Endothelial cell of umbilical vein (primary cell): ENCODE measurements at regions not wholly inside any gene's neighbourhood (a gene's known extent, or its start where the extent isn't known, plus 50 kb on each side); places are given as distances from the start of the nearest gene placed in this dataset.

Experiments
- CTCF ChIP-seq, 2 donors: IDR thresholded peaks; 1 replicate in 1 of 2; 2 replicates in 1 of 2; pipeline ENCODE4 v1.5.1; 2011; ENCODE audit warnings: low read length in 2 of 2, mild to moderate bottlenecking in 2 of 2, moderate library complexity in 2 of 2, control low read depth in 1 of 2, inconsistent platforms in 1 of 2, low read depth in 1 of 2; ENCODE audit not compliant: insufficient read depth in 1 of 2; ENCODE audit errors: extremely low read depth in 1 of 2
- EZH2 ChIP-seq: IDR thresholded peaks from 2 replicates; pipeline ENCODE4 v1.6.1; 2012; ENCODE audit warnings: borderline replicate concordance, low read depth, mild to moderate bottlenecking, moderate library complexity, low read length, inconsistent platforms; ENCODE audit not compliant: severe bottlenecking
- FOS ChIP-seq: IDR thresholded peaks from 2 replicates; pipeline ENCODE4 v1.6.1; 2011; ENCODE audit warnings: mild to moderate bottlenecking, low read length, moderate library complexity, borderline replicate concordance; ENCODE audit not compliant: insufficient read depth
- GATA2 ChIP-seq: IDR thresholded peaks from 2 replicates; pipeline ENCODE4 v1.7.0; 2011; ENCODE audit warnings: low read depth, mild to moderate bottlenecking, moderate library complexity, mixed read lengths, low read length; ENCODE audit not compliant: insufficient read length, insufficient read depth
- JUN ChIP-seq: IDR thresholded peaks from 2 replicates; pipeline ENCODE4 v1.6.1; 2011; ENCODE audit warnings: borderline replicate concordance, low read depth; ENCODE audit not compliant: insufficient read length, insufficient read depth
- POLR2A ChIP-seq: IDR thresholded peaks from 2 replicates; pipeline ENCODE4 v1.6.1; 2012; ENCODE audit warnings: low read depth, mild to moderate bottlenecking, control low read depth, low read length
- POLR2AphosphoS5 ChIP-seq: IDR thresholded peaks from 2 replicates; pipeline ENCODE4 v1.6.1; 2012; ENCODE audit warnings: low read depth, mild to moderate bottlenecking, control low read depth, low read length, moderate library complexity; ENCODE audit not compliant: insufficient read depth

- TF ChIP-seq CTCF (IDR thresholded peaks at IDR 0.05; ENCODE audit: extremely low read depth in 1 of 2, insufficient read depth in 1 of 2, low read depth in 1 of 2, low read length in 2 of 2) = no peak
- TF ChIP-seq EZH2 = no peak
- TF ChIP-seq POLR2A = no peak
- no peak for TF ChIP-seq POLR2AphosphoS5
- TF ChIP-seq GATA2 = no peak
- TF ChIP-seq JUN = no peak
- no peak for TF ChIP-seq FOS
These were observed 240.6 kb downstream of the GXYLT1 start for GRCh38 chr12:41904041-41904440.
